ENCODE measurements at regions not wholly inside any gene's neighbourhood (a gene's known extent, or its start where the extent isn't known, plus 50 kb on each side); places are given as distances from the start of the nearest gene placed in this dataset.

GRCh38 chr12:60271816-60272215 lies 676.0 kb downstream of the SLC16A7 start (continued):
- TF ChIP-seq BCL6B (tag by site-specific recombination; IDR thresholded peaks at IDR 0.05) (no peak), ZNF792 (tag by site-specific recombination; IDR thresholded peaks at IDR 0.05) (no peak), ZNF24 (tag by site-specific recombination; IDR thresholded peaks at IDR 0.05) (no peak), ZNF280D (tag by site-specific recombination; IDR thresholded peaks at IDR 0.05) (no peak)

- no peak overlapping the region for H3K27ac ChIP-seq (ENCODE audit: extremely low read depth, low read depth, low read length)
- H3K9me3 ChIP-seq (ENCODE audit: control insufficient read depth, insufficient read depth, low read depth, low read length): no peaks in the 10 kb centered on the region
- POLR2A ChIA-PET: no interaction called here
- H3K4me1 ChIP-seq (ENCODE audit: control insufficient read depth, insufficient read depth, low read length): no peaks in the 10 kb centered on the region
- H3K36me3 ChIP-seq (ENCODE audit: control insufficient read depth in 2 of 2, insufficient read depth in 1 of 2, low read length in 2 of 2): no peaks in the 10 kb centered on the region
- no peak overlapping the region for H3K4me3 ChIP-seq (ENCODE audit: low read depth, low read length)
- TF ChIP-seq ZNF221 (tag by site-specific recombination; IDR thresholded peaks at IDR 0.05; ENCODE audit: borderline replicate concordance): no peak
- no peak for TF ChIP-seq ZNF394 (tag by site-specific recombination; IDR thresholded peaks at IDR 0.05; ENCODE audit: borderline replicate concordance)
- TF ChIP-seq KLF10 (tag by site-specific recombination; IDR thresholded peaks at IDR 0.05): no peak
- no peak for TF ChIP-seq ZNF2 (tag by site-specific recombination; IDR thresholded peaks at IDR 0.05)
- TF ChIP-seq ZNF549 (tag by site-specific recombination; IDR thresholded peaks at IDR 0.05): no peak
- TF ChIP-seq PRDM10 (tag by site-specific recombination; IDR thresholded peaks at IDR 0.05): no peak
- CTCF ChIA-PET: no interaction called here
Observed at GRCh38 chr12:60278209-60278608, 682.4 kb downstream of the SLC16A7 start.

GRCh38 chr12:60279221-60279620 lies 683.4 kb downstream of the SLC16A7 start:
- H3K4me1 ChIP-seq (ENCODE audit: control insufficient read depth, insufficient read depth, low read length): no peaks in the 10 kb centered on the region
- no peak overlapping the region for H3K4me3 ChIP-seq (ENCODE audit: low read depth, low read length)
- CTCF ChIA-PET: no interaction called here
- H3K36me3 ChIP-seq (ENCODE audit: control insufficient read depth in 2 of 2, insufficient read depth in 1 of 2, low read length in 2 of 2): no peaks in the 10 kb centered on the region
- H3K27ac ChIP-seq (ENCODE audit: extremely low read depth, low read depth, low read length): no peak overlapping the region
- POLR2A ChIA-PET: no interaction called here
- no peaks in the 10 kb centered on the region for H3K9me3 ChIP-seq (ENCODE audit: control insufficient read depth, insufficient read depth, low read depth, low read length)
- TF ChIP-seq ZNF433 (tag by site-specific recombination; IDR thresholded peaks at IDR 0.05; ENCODE audit: low read depth) (no peak), ZNF677 (tag by site-specific recombination; IDR thresholded peaks at IDR 0.05) (no peak), ELK4 (IDR thresholded peaks at IDR 0.05; ENCODE audit: borderline replicate concordance, low read depth, low read length) (no peak), ZNF580 (tag by site-specific recombination; IDR thresholded peaks at IDR 0.05) (no peak), PRDM1 (tag by site-specific recombination; IDR thresholded peaks at IDR 0.05) (no peak), ZNF398 (tag by site-specific recombination; IDR thresholded peaks at IDR 0.05) (no peak), ZNF394 (tag by site-specific recombination; IDR thresholded peaks at IDR 0.05; ENCODE audit: borderline replicate concordance) (no peak), ZNF449 (tag by site-specific recombination; IDR thresholded peaks at IDR 0.05) (no peak), ZNF529 (tag by site-specific recombination; IDR thresholded peaks at IDR 0.05; ENCODE audit: insufficient replicate concordance) (no peak), ZNF175 (tag by site-specific recombination; IDR thresholded peaks at IDR 0.05) (no peak), ZNF530 (tag by site-specific recombination; IDR thresholded peaks at IDR 0.05; ENCODE audit: low read depth) (no peak)

Data from HEK293 (cell line).